Naive thymus-derived CD4-positive, alpha-beta T cell (primary cell): ENCODE measurements at regions not wholly inside any gene's neighbourhood (a gene's known extent, or its start where the extent isn't known, plus 50 kb on each side); places are given as distances from the start of the nearest gene placed in this dataset.

ENCODE experiments used
- ATAC-seq: fragments of 150-1000 bp; cut with Tn5 transposase; 2 replicates; pipeline ENCODE4 v1.10.0; 2021; ENCODE audit warnings: mild to moderate bottlenecking, moderate library complexity
- CTCF ChIA-PET: fragments of 350-600 bp; sonication (Branson Sonifier 250); formaldehyde crosslinking; loops from one replicate; lab custom pipeline; 2021; ENCODE audit warnings: antibody characterized with exemption; lab: Charles Lee
- POLR2A ChIA-PET: fragments of 350-600 bp; sonication (Branson Sonifier 250); formaldehyde crosslinking; loops from one replicate; lab custom pipeline; 2021; ENCODE audit warnings: antibody characterized with exemption, inconsistent platforms; lab: Charles Lee
- DNase-seq, 9 donors: peaks; one replicate each; pipeline versions ENCODE4 v3.0.0 to v3.0.0-alpha.2; 2020 to 2022; ENCODE audit warnings: mixed read lengths in 1 of 9
- H3K27ac ChIP-seq: one replicate; pipeline ENCODE4 v1.7.0; 2013; ENCODE audit warnings: mild to moderate bottlenecking, low read depth, low read length, moderate library complexity
- H3K27me3 ChIP-seq, 2 donors: one replicate each; pipeline ENCODE4 v1.7.0; 2013; ENCODE audit warnings: low read length in 2 of 2, mild to moderate bottlenecking in 2 of 2, moderate library complexity in 2 of 2; ENCODE audit not compliant: control insufficient read depth in 2 of 2, insufficient read depth in 2 of 2
- H3K36me3 ChIP-seq, 3 experiments: 1 replicate in 2 of 3; 2 replicates in 1 of 3; pipeline ENCODE4 v1.7.0; 2013; ENCODE audit warnings: low read length in 3 of 3, mild to moderate bottlenecking in 3 of 3, moderate library complexity in 1 of 3; ENCODE audit not compliant: insufficient read depth in 3 of 3, control insufficient read depth in 2 of 3
- H3K4me1 ChIP-seq, 2 donors: one replicate each; pipeline ENCODE4 v1.7.0; 2013; ENCODE audit warnings: low read length in 2 of 2, mild to moderate bottlenecking in 2 of 2, moderate library complexity in 1 of 2; ENCODE audit not compliant: control insufficient read depth in 2 of 2, insufficient read depth in 2 of 2
- H3K4me3 ChIP-seq: 2 replicates; pipeline ENCODE4 v1.7.0; 2013; ENCODE audit warnings: mild to moderate bottlenecking, low read length
- H3K9me3 ChIP-seq, 3 experiments: 1 replicate in 2 of 3; 2 replicates in 1 of 3; pipeline ENCODE4 v1.7.0; 2013; ENCODE audit warnings: low read length in 3 of 3; ENCODE audit not compliant: control insufficient read depth in 2 of 3
- H3K27ac Mint-ChIP-seq, 9 donors: one replicate each; pipeline ENCODE4 v1.8.0; 2020 to 2022; ENCODE audit warnings: mixed read lengths in 9 of 9, mild to moderate bottlenecking in 8 of 9, moderate library complexity in 5 of 9, inconsistent platforms in 2 of 9
- H3K27me3 Mint-ChIP-seq, 5 donors: one replicate each; pipeline ENCODE4 v1.8.0; 2021 to 2022; ENCODE audit warnings: mixed read lengths in 5 of 5, mild to moderate bottlenecking in 1 of 5
- H3K36me3 Mint-ChIP-seq, 5 donors: one replicate each; pipeline ENCODE4 v1.8.0; 2020 to 2022; ENCODE audit warnings: mixed read lengths in 5 of 5, mild to moderate bottlenecking in 3 of 5, inconsistent platforms in 1 of 5
- H3K4me1 Mint-ChIP-seq, 7 donors: one replicate each; pipeline ENCODE4 v1.8.0; 2020 to 2022; ENCODE audit warnings: mixed read lengths in 7 of 7, mild to moderate bottlenecking in 3 of 7, inconsistent platforms in 1 of 7
- H3K4me3 Mint-ChIP-seq, 10 donors: one replicate each; pipeline ENCODE4 v1.8.0; 2020 to 2022; ENCODE audit warnings: mild to moderate bottlenecking in 10 of 10, mixed read lengths in 10 of 10, moderate library complexity in 6 of 10, inconsistent platforms in 2 of 10
- H3K9me3 Mint-ChIP-seq, 11 donors: one replicate each; pipeline ENCODE4 v1.8.0; 2020 to 2022; ENCODE audit warnings: mixed read lengths in 11 of 11, mild to moderate bottlenecking in 4 of 11, inconsistent platforms in 1 of 11, moderate library complexity in 1 of 11
- intact Hi-C, 2 donors: fragments of 100-400 bp; cut with micrococcal nuclease; formaldehyde crosslinking; loops; one replicate each; pipeline ENCODE4 v1.15.1; 2023

- ATAC-seq (no peak), DNase-seq (no peak)
- Mint-ChIP-seq H3K4me3 (no peak overlapping the region), H3K36me3 (no peaks in the 10 kb centered on the region), H3K27me3 (no peaks in the 10 kb centered on the region), H3K27ac (no peak overlapping the region), H3K9me3 (peaks cover 3 to 31% (median 10%) of the 10 kb centered on the region in 11 donors), H3K4me1 (no peaks in the 10 kb centered on the region)
- Histone ChIP-seq H3K4me3 (no peak overlapping the region), H3K27me3 (no peaks in the 10 kb centered on the region), H3K36me3 (no peaks in the 10 kb centered on the region), H3K4me1 (no peaks in the 10 kb centered on the region), H3K27ac (no peak overlapping the region), H3K9me3 (peaks cover 0 to 7% (median 0%) of the 10 kb centered on the region in 3 experiments)
- CTCF ChIA-PET: no interaction called here
- intact Hi-C loops: no loop called here
- POLR2A ChIA-PET: no interaction called here
Measured at GRCh38 chr4:92182736-92183407, 120.9 kb upstream of the GRID2 start.

GRCh38 chr4:92183825-92184224, 119.9 kb upstream of the GRID2 start:
- Mint-ChIP-seq H3K4me1 (no peaks in the 10 kb centered on the region), H3K4me3 (no peak overlapping the region), H3K36me3 (no peaks in the 10 kb centered on the region), H3K9me3 (peaks cover 3 to 31% (median 10%) of the 10 kb centered on the region in 11 donors), H3K27me3 (no peaks in the 10 kb centered on the region), H3K27ac (no peak overlapping the region)
- CTCF ChIA-PET: no interaction called here
- Histone ChIP-seq H3K27me3 (no peaks in the 10 kb centered on the region), H3K27ac (no peak overlapping the region), H3K4me3 (no peak overlapping the region), H3K4me1 (no peaks in the 10 kb centered on the region), H3K36me3 (no peaks in the 10 kb centered on the region), H3K9me3 (peaks cover 0 to 7% (median 0%) of the 10 kb centered on the region in 3 experiments)
- ATAC-seq (no peak), DNase-seq (no peak)
- POLR2A ChIA-PET: no interaction called here
- intact Hi-C loops: no loop called here

- Mint-ChIP-seq H3K27ac (no peak overlapping the region), H3K4me3 (no peak overlapping the region), H3K36me3 (no peaks in the 10 kb centered on the region), H3K4me1 (no peaks in the 10 kb centered on the region), H3K9me3 (peaks cover 5 to 28% (median 10%) of the 10 kb centered on the region in 11 donors), H3K27me3 (no peaks in the 10 kb centered on the region)
- ATAC-seq (no peak), DNase-seq (no peak)
- POLR2A ChIA-PET: no interaction called here
- CTCF ChIA-PET: no interaction called here
- no peaks in the 10 kb centered on the region for H3K4me1 ChIP-seq
- H3K36me3 ChIP-seq: no peaks in the 10 kb centered on the region
- H3K27me3 ChIP-seq: no peaks in the 10 kb centered on the region
- H3K27ac ChIP-seq: no peak overlapping the region
- H3K4me3 ChIP-seq: no peak overlapping the region
- H3K9me3 ChIP-seq: peaks cover 0 to 7% (median 0%) of the 10 kb centered on the region in 3 experiments
- intact Hi-C loops: no loop called here
Measured at GRCh38 chr4:92184566-92184965, 119.2 kb upstream of the GRID2 start.

- Mint-ChIP-seq H3K4me3 (no peak overlapping the region), H3K36me3 (no peaks in the 10 kb centered on the region), H3K27me3 (no peaks in the 10 kb centered on the region), H3K4me1 (no peaks in the 10 kb centered on the region), H3K9me3 (peaks cover 5 to 17% (median 8%) of the 10 kb centered on the region in 11 donors), H3K27ac (no peak overlapping the region)
- Histone ChIP-seq H3K9me3 (peaks cover 0 to 7% (median 0%) of the 10 kb centered on the region in 3 experiments), H3K27me3 (no peaks in the 10 kb centered on the region), H3K4me3 (no peak overlapping the region), H3K36me3 (no peaks in the 10 kb centered on the region), H3K27ac (no peak overlapping the region), H3K4me1 (no peaks in the 10 kb centered on the region)
- CTCF ChIA-PET: no interaction called here
- intact Hi-C loops: no loop called here
- POLR2A ChIA-PET: no interaction called here
- ATAC-seq (no peak), DNase-seq (no peak)
Measured at GRCh38 chr4:92186239-92186638, 117.5 kb upstream of the GRID2 start.

- no peak for ATAC-seq
- H3K9me3 Mint-ChIP-seq: peaks cover 0 to 6% (median 4%) of the 10 kb centered on the region in 11 donors
- POLR2A ChIA-PET: no interaction called here
Measured at GRCh38 chr4:92189146-92189545, 114.6 kb upstream of the GRID2 start.

GRCh38 chr4:92198711-92199110, 105.1 kb upstream of the GRID2 start:
- ChIA-PET POLR2A (no interaction called here), CTCF (no interaction called here)
- Histone ChIP-seq H3K36me3 (no peaks in the 10 kb centered on the region), H3K4me1 (no peaks in the 10 kb centered on the region), H3K9me3 (no peaks in the 10 kb centered on the region), H3K27ac (no peak overlapping the region), H3K27me3 (no peaks in the 10 kb centered on the region), H3K4me3 (no peak overlapping the region)
- DNase-seq (no peak), ATAC-seq (no peak)
- Mint-ChIP-seq H3K27me3 (no peaks in the 10 kb centered on the region), H3K4me1 (no peaks in the 10 kb centered on the region), H3K4me3 (no peak overlapping the region), H3K36me3 (no peaks in the 10 kb centered on the region), H3K9me3 (peaks cover 0 to 4% (median 0%) of the 10 kb centered on the region in 11 donors), H3K27ac (no peak overlapping the region)
- intact Hi-C loops: no loop called here

More at GRCh38 chr4:92189146-92189545, 114.6 kb upstream of the GRID2 start:
- no peaks in the 10 kb centered on the region for H3K27me3 Mint-ChIP-seq
- Histone ChIP-seq H3K4me1 (no peaks in the 10 kb centered on the region), H3K36me3 (no peaks in the 10 kb centered on the region), H3K9me3 (no peaks in the 10 kb centered on the region), H3K27ac (no peak overlapping the region), H3K4me3 (no peak overlapping the region), H3K27me3 (no peaks in the 10 kb centered on the region)
- H3K4me3 Mint-ChIP-seq: no peak overlapping the region
- no peak overlapping the region for H3K27ac Mint-ChIP-seq
- no peak for DNase-seq
- intact Hi-C loops: no loop called here
- no peaks in the 10 kb centered on the region for H3K4me1 Mint-ChIP-seq
- CTCF ChIA-PET: no interaction called here
- H3K36me3 Mint-ChIP-seq: no peaks in the 10 kb centered on the region

GRCh38 chr4:92199135-92199534, 104.6 kb upstream of the GRID2 start:
- Histone ChIP-seq H3K4me3 (no peak overlapping the region), H3K27ac (no peak overlapping the region), H3K36me3 (no peaks in the 10 kb centered on the region), H3K4me1 (no peaks in the 10 kb centered on the region), H3K27me3 (no peaks in the 10 kb centered on the region), H3K9me3 (no peaks in the 10 kb centered on the region)
- ChIA-PET CTCF (no interaction called here), POLR2A (no interaction called here)
- Mint-ChIP-seq H3K36me3 (no peaks in the 10 kb centered on the region), H3K27me3 (no peaks in the 10 kb centered on the region), H3K27ac (no peak overlapping the region), H3K4me3 (no peak overlapping the region), H3K4me1 (no peaks in the 10 kb centered on the region), H3K9me3 (peaks cover 0 to 4% (median under 1%) of the 10 kb centered on the region in 11 donors)
- ATAC-seq: no peak
- intact Hi-C loops: no loop called here
- DNase-seq: no peak
